ENCODE measurements at regions not wholly inside any gene's neighbourhood (a gene's known extent, or its start where the extent isn't known, plus 50 kb on each side); places are given as distances from the start of the nearest gene placed in this dataset.

DNA sequence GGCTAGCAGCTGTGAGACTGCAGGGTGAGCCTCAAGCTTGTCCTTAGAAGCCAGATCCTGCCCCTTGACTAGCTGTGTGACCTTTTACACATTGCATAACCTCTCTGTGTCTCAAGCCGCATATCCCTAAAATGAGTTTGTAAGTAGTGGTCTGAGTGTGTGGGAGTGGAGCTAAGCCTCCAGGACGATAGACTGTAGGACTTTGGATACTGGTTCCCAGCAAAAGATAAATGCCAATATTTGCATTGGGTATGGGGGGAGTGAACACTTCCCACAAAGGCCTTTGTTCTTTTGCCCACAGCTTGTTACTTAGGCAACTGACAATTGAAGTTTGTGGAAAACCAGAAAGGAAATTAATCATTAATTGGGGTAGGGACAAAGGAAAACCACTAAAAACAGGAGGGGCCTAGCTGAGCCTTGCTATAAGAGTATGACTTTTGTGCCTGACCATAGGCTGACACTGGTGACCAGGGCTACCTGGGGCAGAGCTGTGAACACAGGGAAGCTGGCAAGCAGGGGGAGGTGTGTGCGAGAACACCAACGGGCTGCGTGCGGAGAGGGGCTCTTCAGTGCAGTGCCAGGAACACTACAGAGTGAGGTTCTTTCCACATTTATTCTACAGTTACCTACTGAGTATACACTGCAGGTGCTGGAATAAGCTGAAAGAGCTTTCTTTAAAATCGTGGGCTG, 102.4 kb upstream of the ETV3 start:
- Histone ChIP-seq H3K27ac (ENCODE audit: poor library complexity, severe bottlenecking) (no peak overlapping the region), H3K36me3 (ENCODE audit: low read depth) (no peaks in the 10 kb centered on the region), H3K9me3 (ENCODE audit: severe bottlenecking) (no peaks in the 10 kb centered on the region), H3K4me3 (ENCODE audit: severe bottlenecking) (no peak overlapping the region), H3K27me3 (ENCODE audit: insufficient read depth, poor library complexity, severe bottlenecking) (peaks cover 6% of the 10 kb centered on the region), H3K4me1 (ENCODE audit: insufficient read depth, poor library complexity, severe bottlenecking) (no peaks in the 10 kb centered on the region)
- TF ChIP-seq, protein P1, sequence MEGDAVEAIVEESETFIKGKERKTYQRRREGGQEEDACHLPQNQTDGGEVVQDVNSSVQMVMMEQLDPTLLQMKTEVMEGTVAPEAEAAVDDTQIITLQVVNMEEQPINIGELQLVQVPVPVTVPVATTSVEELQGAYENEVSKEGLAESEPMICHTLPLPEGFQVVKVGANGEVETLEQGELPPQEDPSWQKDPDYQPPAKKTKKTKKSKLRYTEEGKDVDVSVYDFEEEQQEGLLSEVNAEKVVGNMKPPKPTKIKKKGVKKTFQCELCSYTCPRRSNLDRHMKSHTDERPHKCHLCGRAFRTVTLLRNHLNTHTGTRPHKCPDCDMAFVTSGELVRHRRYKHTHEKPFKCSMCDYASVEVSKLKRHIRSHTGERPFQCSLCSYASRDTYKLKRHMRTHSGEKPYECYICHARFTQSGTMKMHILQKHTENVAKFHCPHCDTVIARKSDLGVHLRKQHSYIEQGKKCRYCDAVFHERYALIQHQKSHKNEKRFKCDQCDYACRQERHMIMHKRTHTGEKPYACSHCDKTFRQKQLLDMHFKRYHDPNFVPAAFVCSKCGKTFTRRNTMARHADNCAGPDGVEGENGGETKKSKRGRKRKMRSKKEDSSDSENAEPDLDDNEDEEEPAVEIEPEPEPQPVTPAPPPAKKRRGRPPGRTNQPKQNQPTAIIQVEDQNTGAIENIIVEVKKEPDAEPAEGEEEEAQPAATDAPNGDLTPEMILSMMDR (IDR thresholded peaks at IDR 0.05; ENCODE audit: poor library complexity, severe bottlenecking), result no peak
- ATAC-seq (ENCODE audit: low read depth), result no peak
- DNase-seq (ENCODE audit: low spot score), result no peak

DNA sequence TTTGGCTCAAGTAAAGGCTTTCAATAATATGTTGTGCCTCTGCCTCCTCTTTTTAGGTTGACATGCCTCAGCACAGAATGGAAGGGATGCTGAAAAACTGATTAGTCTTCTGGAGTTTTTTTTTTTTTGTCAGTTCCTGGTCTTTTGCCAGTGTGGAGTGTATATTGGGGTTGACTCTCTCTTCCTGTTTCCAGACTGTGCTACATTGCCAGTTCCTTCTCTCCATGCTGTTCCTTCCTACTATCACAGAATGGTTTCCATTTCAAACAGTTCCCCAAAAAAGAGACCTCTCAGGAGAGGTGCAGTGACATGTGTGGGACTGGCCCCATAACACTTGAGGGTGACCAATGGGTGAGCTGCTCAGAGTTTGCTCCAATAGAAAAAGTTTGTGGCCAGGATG, 101.7 kb upstream of the ETV3 start:
- Histone ChIP-seq H3K36me3 (ENCODE audit: low read depth) (no peaks in the 10 kb centered on the region), H3K27me3 (ENCODE audit: insufficient read depth, poor library complexity, severe bottlenecking) (peaks cover 6% of the 10 kb centered on the region), H3K27ac (ENCODE audit: poor library complexity, severe bottlenecking) (no peak overlapping the region), H3K9me3 (ENCODE audit: severe bottlenecking) (no peaks in the 10 kb centered on the region), H3K4me1 (ENCODE audit: insufficient read depth, poor library complexity, severe bottlenecking) (no peaks in the 10 kb centered on the region), H3K4me3 (ENCODE audit: severe bottlenecking) (no peak overlapping the region)
- TF ChIP-seq, protein P1 (IDR thresholded peaks at IDR 0.05; ENCODE audit: poor library complexity, severe bottlenecking), result no peak
- ATAC-seq (ENCODE audit: low read depth) (no peak), DNase-seq (ENCODE audit: low spot score) (no peak)

DNA sequence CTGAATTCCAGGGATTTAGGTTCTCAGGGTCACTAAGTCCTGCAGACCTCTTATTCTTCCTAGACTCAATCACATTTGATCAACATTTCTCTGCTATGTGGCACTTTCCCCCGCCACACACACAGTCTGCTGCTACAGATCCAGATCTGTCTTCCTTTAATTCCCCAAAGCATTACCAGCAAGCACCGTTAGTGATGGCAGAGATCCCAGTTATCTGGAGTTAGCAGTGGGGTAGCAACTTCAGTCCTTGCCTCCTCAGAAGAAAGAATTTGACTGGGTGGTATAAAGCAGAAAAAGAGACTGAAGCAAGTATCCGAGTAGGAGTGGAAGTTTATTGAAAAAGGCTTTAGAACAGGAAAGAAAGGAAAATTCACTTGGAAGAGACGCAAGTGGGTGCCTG, 100.4 kb upstream of the ETV3 start:
- TF ChIP-seq, protein P1 (IDR thresholded peaks at IDR 0.05; ENCODE audit: poor library complexity, severe bottlenecking), result no peak
- DNase-seq (ENCODE audit: low spot score), result no peak

DNA sequence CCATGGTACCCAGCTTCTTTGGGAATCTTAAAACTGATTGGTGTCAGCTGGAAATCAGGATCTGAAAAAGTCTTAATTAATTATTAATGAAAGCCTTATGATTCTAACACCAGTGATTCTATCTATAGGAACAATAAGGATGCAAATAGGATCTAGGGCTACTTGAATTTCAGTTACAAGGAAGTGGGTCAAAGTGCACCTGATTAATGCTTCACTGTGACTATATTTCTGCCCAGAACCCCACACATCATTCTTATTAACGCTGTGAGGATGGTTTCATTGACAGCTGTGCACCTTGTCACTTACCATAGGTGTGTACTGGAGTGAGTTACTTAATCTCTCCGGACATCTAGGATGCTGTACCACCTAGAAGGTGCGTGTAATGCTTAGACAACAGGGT, 99.8 kb upstream of the ETV3 start:
- H3K9me3 ChIP-seq (ENCODE audit: severe bottlenecking), result no peaks in the 10 kb centered on the region
- H3K4me1 ChIP-seq (ENCODE audit: insufficient read depth, poor library complexity, severe bottlenecking), result no peaks in the 10 kb centered on the region
- TF ChIP-seq, protein P1 (IDR thresholded peaks at IDR 0.05; ENCODE audit: poor library complexity, severe bottlenecking), result no peak
- no peak for ATAC-seq (ENCODE audit: low read depth)
- H3K27me3 ChIP-seq (ENCODE audit: insufficient read depth, poor library complexity, severe bottlenecking), result peaks cover 6% of the 10 kb centered on the region
- DNase-seq (ENCODE audit: low spot score), result no peak
- H3K4me3 ChIP-seq (ENCODE audit: severe bottlenecking), result no peak overlapping the region
- H3K36me3 ChIP-seq (ENCODE audit: low read depth), result no peaks in the 10 kb centered on the region
- H3K27ac ChIP-seq (ENCODE audit: poor library complexity, severe bottlenecking), result no peak overlapping the region

More for the DNA sequence above, 100.4 kb upstream of the ETV3 start:
- Histone ChIP-seq H3K4me3 (ENCODE audit: severe bottlenecking) (no peak overlapping the region), H3K9me3 (ENCODE audit: severe bottlenecking) (no peaks in the 10 kb centered on the region), H3K27me3 (ENCODE audit: insufficient read depth, poor library complexity, severe bottlenecking) (peaks cover 6% of the 10 kb centered on the region), H3K36me3 (ENCODE audit: low read depth) (no peaks in the 10 kb centered on the region), H3K4me1 (ENCODE audit: insufficient read depth, poor library complexity, severe bottlenecking) (no peaks in the 10 kb centered on the region), H3K27ac (ENCODE audit: poor library complexity, severe bottlenecking) (no peak overlapping the region)
- no peak for ATAC-seq (ENCODE audit: low read depth)

DNA sequence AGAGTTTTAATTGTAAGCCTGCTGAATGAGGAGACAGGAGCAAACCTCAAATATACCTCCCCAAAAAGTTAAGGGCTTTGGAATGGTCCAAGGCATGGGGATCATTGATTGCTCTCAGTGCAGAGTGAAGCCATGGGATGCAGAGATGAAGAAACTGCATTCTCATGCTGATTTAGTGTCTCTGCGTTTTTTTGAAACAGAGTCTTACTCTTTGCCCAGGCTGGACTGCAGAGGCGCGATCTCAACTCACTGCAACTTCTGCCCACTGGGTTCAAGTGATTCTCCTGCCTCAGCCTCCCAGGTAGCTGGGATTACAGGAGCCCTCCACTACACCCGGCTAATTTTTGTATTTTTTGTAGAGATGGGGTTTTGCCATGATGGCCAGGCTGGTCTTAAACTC, 99.3 kb upstream of the ETV3 start:
- H3K27ac ChIP-seq (ENCODE audit: poor library complexity, severe bottlenecking), result no peak overlapping the region
- no peak overlapping the region for H3K4me3 ChIP-seq (ENCODE audit: severe bottlenecking)
- ATAC-seq (ENCODE audit: low read depth) (no peak), DNase-seq (ENCODE audit: low spot score) (no peak)
- H3K4me1 ChIP-seq (ENCODE audit: insufficient read depth, poor library complexity, severe bottlenecking), result no peaks in the 10 kb centered on the region
- no peaks in the 10 kb centered on the region for H3K36me3 ChIP-seq (ENCODE audit: low read depth)
- peaks cover 6% of the 10 kb centered on the region for H3K27me3 ChIP-seq (ENCODE audit: insufficient read depth, poor library complexity, severe bottlenecking)
- TF ChIP-seq, protein P1 (IDR thresholded peaks at IDR 0.05; ENCODE audit: poor library complexity, severe bottlenecking), result no peak
- no peaks in the 10 kb centered on the region for H3K9me3 ChIP-seq (ENCODE audit: severe bottlenecking)

Measured in RWPE2 (cell line).